ENCODE measurements at regions not wholly inside any gene's neighbourhood (a gene's known extent, or its start where the extent isn't known, plus 50 kb on each side); places are given as distances from the start of the nearest gene placed in this dataset.
"Not testable (repeated sequence)": the region's sequence is repeated elsewhere in the genome, so short reads cannot be mapped to it uniquely, and the experiment has no call there.

DNA sequence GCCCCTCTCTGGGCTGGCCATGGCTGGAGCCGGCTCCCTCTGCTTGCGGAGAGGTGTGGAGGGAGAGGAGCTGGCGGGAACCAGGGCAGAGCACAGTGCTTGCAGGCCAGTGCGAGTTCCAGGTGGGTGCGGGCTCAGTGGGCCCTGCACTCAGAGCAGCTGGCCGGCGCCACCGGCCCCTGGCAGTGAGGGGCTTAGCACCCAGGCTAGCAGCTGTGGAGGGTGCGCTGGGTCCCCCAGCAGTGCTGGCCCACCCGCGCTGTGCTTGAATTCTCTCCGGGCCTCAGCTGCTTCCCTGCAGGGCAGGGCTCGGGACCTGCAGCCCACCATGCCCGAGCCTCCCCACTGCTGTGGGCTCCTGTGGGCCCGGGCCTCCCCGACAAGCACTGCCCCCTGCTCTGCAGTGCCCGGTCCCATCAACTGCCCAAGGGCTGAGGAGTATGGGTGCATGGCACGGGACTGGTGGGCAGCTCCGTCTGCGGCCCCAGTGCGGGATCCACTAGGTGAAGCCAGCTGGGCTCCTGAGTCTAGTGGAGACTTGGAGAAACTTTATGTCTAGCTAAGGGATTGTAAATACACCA lies 61.2 kb upstream of the AGR3 start:
- ChIA-PET POLR2A (no interaction called here), CTCF (no interaction called here)
- TF ChIP-seq, protein P1, sequence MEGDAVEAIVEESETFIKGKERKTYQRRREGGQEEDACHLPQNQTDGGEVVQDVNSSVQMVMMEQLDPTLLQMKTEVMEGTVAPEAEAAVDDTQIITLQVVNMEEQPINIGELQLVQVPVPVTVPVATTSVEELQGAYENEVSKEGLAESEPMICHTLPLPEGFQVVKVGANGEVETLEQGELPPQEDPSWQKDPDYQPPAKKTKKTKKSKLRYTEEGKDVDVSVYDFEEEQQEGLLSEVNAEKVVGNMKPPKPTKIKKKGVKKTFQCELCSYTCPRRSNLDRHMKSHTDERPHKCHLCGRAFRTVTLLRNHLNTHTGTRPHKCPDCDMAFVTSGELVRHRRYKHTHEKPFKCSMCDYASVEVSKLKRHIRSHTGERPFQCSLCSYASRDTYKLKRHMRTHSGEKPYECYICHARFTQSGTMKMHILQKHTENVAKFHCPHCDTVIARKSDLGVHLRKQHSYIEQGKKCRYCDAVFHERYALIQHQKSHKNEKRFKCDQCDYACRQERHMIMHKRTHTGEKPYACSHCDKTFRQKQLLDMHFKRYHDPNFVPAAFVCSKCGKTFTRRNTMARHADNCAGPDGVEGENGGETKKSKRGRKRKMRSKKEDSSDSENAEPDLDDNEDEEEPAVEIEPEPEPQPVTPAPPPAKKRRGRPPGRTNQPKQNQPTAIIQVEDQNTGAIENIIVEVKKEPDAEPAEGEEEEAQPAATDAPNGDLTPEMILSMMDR (IDR thresholded peaks at IDR 0.05; ENCODE audit: control extremely low read depth, extremely low read depth, low read depth, missing control alignments): no peak
- no peak for DNase-seq (ENCODE audit: extremely low spot score)

GRCh38 chr7:16944936-16945335 lies 63.2 kb upstream of the AGR3 start:
- TF ChIP-seq, protein P1 (IDR thresholded peaks at IDR 0.05; ENCODE audit: control extremely low read depth, extremely low read depth, low read depth, missing control alignments): no peak
- ChIA-PET CTCF (interaction anchor here (0.8 to 1.2 kb wide), 3 partner anchors 8 to 17 kb away, joined by 3 read pairs; no protein-coding TSS in a partner anchor), POLR2A (no interaction called here)
- DNase-seq (ENCODE audit: extremely low spot score): no peak

GRCh38 chr7:16945372-16945771 lies 63.6 kb upstream of the AGR3 start:
- DNase-seq (ENCODE audit: extremely low spot score): no peak
- TF ChIP-seq, protein P1 (IDR thresholded peaks at IDR 0.05; ENCODE audit: control extremely low read depth, extremely low read depth, low read depth, missing control alignments): no peak
- ChIA-PET CTCF (interaction anchor here (0.8 to 1.2 kb wide), 3 partner anchors 8 to 16 kb away, joined by 3 read pairs; no protein-coding TSS in a partner anchor), POLR2A (no interaction called here)

GRCh38 chr7:16948110-16948509 lies 66.3 kb upstream of the AGR3 start:
- CTCF ChIA-PET; DNase-seq (ENCODE audit: extremely low spot score); POLR2A ChIA-PET: not testable (repeated sequence)

GRCh38 chr7:16951483-16952080 lies 69.8 kb upstream of the AGR3 start:
- DNase-seq (ENCODE audit: extremely low spot score): no peak
- CTCF ChIA-PET: interaction anchor here (1.0 to 2.0 kb wide), 5 partner anchors 10 to 58 kb away, joined by 3 to 8 read pairs (median 3); no protein-coding TSS in a partner anchor
- TF ChIP-seq, protein P1 (IDR thresholded peaks at IDR 0.05; ENCODE audit: control extremely low read depth, extremely low read depth, low read depth, missing control alignments): no peak
- POLR2A ChIA-PET: no interaction called here

- ChIA-PET POLR2A (no interaction called here), CTCF (no interaction called here)
- TF ChIP-seq, protein P1 (IDR thresholded peaks at IDR 0.05; ENCODE audit: control extremely low read depth, extremely low read depth, low read depth, missing control alignments): no peak
- DNase-seq (ENCODE audit: extremely low spot score): no peak
Observed at GRCh38 chr7:16954321-16954720, 72.5 kb upstream of the AGR3 start.

DNA sequence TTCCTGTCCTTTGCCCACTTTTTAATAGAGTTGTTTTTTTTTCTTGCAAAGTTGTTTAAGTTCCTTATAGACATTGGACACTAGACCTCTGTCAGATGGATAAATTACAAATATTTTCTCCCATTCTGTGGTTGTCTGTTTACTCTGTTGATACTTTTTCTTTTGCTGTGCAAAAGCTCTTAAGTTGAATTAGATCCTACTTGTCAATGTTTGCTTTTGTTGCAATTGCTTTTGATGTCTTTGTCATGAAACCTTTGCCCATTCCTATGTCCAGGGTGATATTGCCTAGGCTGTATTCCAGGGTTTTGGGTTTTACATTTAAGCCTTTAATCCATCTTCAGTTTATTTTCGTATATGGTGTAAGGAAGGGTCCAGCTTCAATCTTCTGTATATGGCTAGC lies 76.9 kb upstream of the AGR3 start:
- CTCF ChIA-PET: interaction anchor here (1.2 kb wide), 1 partner anchor 33 kb away, joined by 3 read pairs; no protein-coding TSS in a partner anchor

More for the DNA sequence above, 76.9 kb upstream of the AGR3 start:
- POLR2A ChIA-PET: no interaction called here
- TF ChIP-seq, protein P1 (IDR thresholded peaks at IDR 0.05; ENCODE audit: control extremely low read depth, extremely low read depth, low read depth, missing control alignments): no peak
- no peak for DNase-seq (ENCODE audit: extremely low spot score)
